ENCODE measurements at regions not wholly inside any gene's neighbourhood (a gene's known extent, or its start where the extent isn't known, plus 50 kb on each side); places are given as distances from the start of the nearest gene placed in this dataset.

GRCh38 chr7:358352-358751, 68.4 kb downstream of the FOXL3 start:
- TF ChIP-seq POLR2AphosphoS5 (IDR thresholded peaks at IDR 0.05) (no peak), CTCF (IDR thresholded peaks at IDR 0.05) (no peak)

Data from breast epithelium (tissue), 3 donors.